ENCODE measurements at regions not wholly inside any gene's neighbourhood (a gene's known extent, or its start where the extent isn't known, plus 50 kb on each side); places are given as distances from the start of the nearest gene placed in this dataset.
"Not testable (repeated sequence)": the region's sequence is repeated elsewhere in the genome, so short reads cannot be mapped to it uniquely, and the experiment has no call there.

- Histone ChIP-seq H3K4me3 (ENCODE audit: control insufficient read depth in 1 of 7, extremely low read depth in 1 of 7, insufficient read depth in 4 of 7, low read depth in 2 of 7, low read length in 6 of 7) (no peak overlapping the region), H3K9me3 (ENCODE audit: control extremely low read depth in 1 of 5, control insufficient read depth in 4 of 5, insufficient read depth in 2 of 5, low read depth in 1 of 5, low read length in 4 of 5) (peaks cover 0 to 3% (median 0%) of the 10 kb centered on the region in 5 experiments), H3K27me3 (replicated peaks in 2 of 5; ENCODE audit: control insufficient read depth in 4 of 5, insufficient read depth in 5 of 5, low read length in 4 of 5) (peaks cover 0 to 2% (median 0%) of the 10 kb centered on the region in 5 experiments), H3K36me3 (ENCODE audit: control insufficient read depth in 4 of 4, insufficient read depth in 4 of 4, low read length in 3 of 4) (no peaks in the 10 kb centered on the region), H3K27ac (ENCODE audit: insufficient read depth in 1 of 2, low read depth in 1 of 2, low read length in 2 of 2, poor library complexity in 1 of 2, severe bottlenecking in 2 of 2) (no peak overlapping the region), H3K4me1 (ENCODE audit: control extremely low read depth in 1 of 4, control insufficient read depth in 4 of 4, insufficient read depth in 4 of 4, low read length in 3 of 4) (no peaks in the 10 kb centered on the region)
- CTCF ChIA-PET: no interaction called here
- no CpG with 5 or more reads among the region's 2 CpGs for WGBS (ENCODE audit: insufficient coverage)
- POLR2A ChIA-PET: no interaction called here
- no peak for DNase-seq
These were observed 181.2 kb upstream of the TTC14 start for GRCh38 chr3:180420804-180421203.

GRCh38 chr3:180421221-180421620 is 180.7 kb upstream of the TTC14 start:
- H3K4me3 ChIP-seq (ENCODE audit: control insufficient read depth in 1 of 7, extremely low read depth in 1 of 7, insufficient read depth in 4 of 7, low read depth in 2 of 7, low read length in 6 of 7): no peak overlapping the region
- CTCF ChIA-PET: no interaction called here
- H3K27me3 ChIP-seq (replicated peaks in 2 of 5; ENCODE audit: control insufficient read depth in 4 of 5, insufficient read depth in 5 of 5, low read length in 4 of 5): peaks cover 0 to 2% (median 0%) of the 10 kb centered on the region in 5 experiments
- no peak for DNase-seq
- 44% methylated on average over 1 of the region's 2 CpGs for WGBS (ENCODE audit: insufficient coverage)
- no peaks in the 10 kb centered on the region for H3K4me1 ChIP-seq (ENCODE audit: control extremely low read depth in 1 of 4, control insufficient read depth in 4 of 4, insufficient read depth in 4 of 4, low read length in 3 of 4)
- H3K36me3 ChIP-seq (ENCODE audit: control insufficient read depth in 4 of 4, insufficient read depth in 4 of 4, low read length in 3 of 4): no peaks in the 10 kb centered on the region
- peaks cover 0 to 3% (median 0%) of the 10 kb centered on the region in 5 experiments for H3K9me3 ChIP-seq (ENCODE audit: control extremely low read depth in 1 of 5, control insufficient read depth in 4 of 5, insufficient read depth in 2 of 5, low read depth in 1 of 5, low read length in 4 of 5)
- POLR2A ChIA-PET: no interaction called here
- H3K27ac ChIP-seq (ENCODE audit: insufficient read depth in 1 of 2, low read depth in 1 of 2, low read length in 2 of 2, poor library complexity in 1 of 2, severe bottlenecking in 2 of 2): no peak overlapping the region

GRCh38 chr3:180421721-180422120 is 180.2 kb upstream of the TTC14 start:
- no peak overlapping the region for H3K4me3 ChIP-seq (ENCODE audit: control insufficient read depth in 1 of 7, extremely low read depth in 1 of 7, insufficient read depth in 4 of 7, low read depth in 2 of 7, low read length in 6 of 7)
- WGBS (ENCODE audit: insufficient coverage): 100% methylated on average over 1 of the region's 1 CpG
- H3K36me3 ChIP-seq (ENCODE audit: control insufficient read depth in 4 of 4, insufficient read depth in 4 of 4, low read length in 3 of 4): no peaks in the 10 kb centered on the region
- no peaks in the 10 kb centered on the region for H3K4me1 ChIP-seq (ENCODE audit: control extremely low read depth in 1 of 4, control insufficient read depth in 4 of 4, insufficient read depth in 4 of 4, low read length in 3 of 4)
- no peak for DNase-seq
- H3K9me3 ChIP-seq (ENCODE audit: control extremely low read depth in 1 of 5, control insufficient read depth in 4 of 5, insufficient read depth in 2 of 5, low read depth in 1 of 5, low read length in 4 of 5): peaks cover 0 to 3% (median 0%) of the 10 kb centered on the region in 5 experiments
- no peak overlapping the region for H3K27ac ChIP-seq (ENCODE audit: insufficient read depth in 1 of 2, low read depth in 1 of 2, low read length in 2 of 2, poor library complexity in 1 of 2, severe bottlenecking in 2 of 2)
- CTCF ChIA-PET: no interaction called here
- H3K27me3 ChIP-seq (replicated peaks in 2 of 5; ENCODE audit: control insufficient read depth in 4 of 5, insufficient read depth in 5 of 5, low read length in 4 of 5): peaks cover 0 to 2% (median 0%) of the 10 kb centered on the region in 5 experiments
- POLR2A ChIA-PET: no interaction called here

GRCh38 chr3:180424305-180424704 is 177.7 kb upstream of the TTC14 start:
- WGBS (ENCODE audit: insufficient coverage): no CpG with 5 or more reads among the region's 4 CpGs
- DNase-seq; H3K27ac ChIP-seq (ENCODE audit: insufficient read depth in 1 of 2, low read depth in 1 of 2, low read length in 2 of 2, poor library complexity in 1 of 2, severe bottlenecking in 2 of 2); H3K4me3 ChIP-seq (ENCODE audit: control insufficient read depth in 1 of 7, extremely low read depth in 1 of 7, insufficient read depth in 4 of 7, low read depth in 2 of 7, low read length in 6 of 7); CTCF ChIA-PET; H3K4me1 ChIP-seq (ENCODE audit: control extremely low read depth in 1 of 4, control insufficient read depth in 4 of 4, insufficient read depth in 4 of 4, low read length in 3 of 4); H3K9me3 ChIP-seq (ENCODE audit: control extremely low read depth in 1 of 5, control insufficient read depth in 4 of 5, insufficient read depth in 2 of 5, low read depth in 1 of 5, low read length in 4 of 5); POLR2A ChIA-PET; H3K27me3 ChIP-seq (replicated peaks in 2 of 5; ENCODE audit: control insufficient read depth in 4 of 5, insufficient read depth in 5 of 5, low read length in 4 of 5); H3K36me3 ChIP-seq (ENCODE audit: control insufficient read depth in 4 of 4, insufficient read depth in 4 of 4, low read length in 3 of 4): not testable (repeated sequence)

- Histone ChIP-seq H3K9me3 (ENCODE audit: control extremely low read depth in 1 of 5, control insufficient read depth in 4 of 5, insufficient read depth in 2 of 5, low read depth in 1 of 5, low read length in 4 of 5) (peaks cover 0 to 3% (median 0%) of the 10 kb centered on the region in 5 experiments), H3K4me3 (ENCODE audit: control insufficient read depth in 1 of 7, extremely low read depth in 1 of 7, insufficient read depth in 4 of 7, low read depth in 2 of 7, low read length in 6 of 7) (no peak overlapping the region), H3K27ac (ENCODE audit: insufficient read depth in 1 of 2, low read depth in 1 of 2, low read length in 2 of 2, poor library complexity in 1 of 2, severe bottlenecking in 2 of 2) (no peak overlapping the region), H3K27me3 (replicated peaks in 2 of 5; ENCODE audit: control insufficient read depth in 4 of 5, insufficient read depth in 5 of 5, low read length in 4 of 5) (no peaks in the 10 kb centered on the region), H3K36me3 (ENCODE audit: control insufficient read depth in 4 of 4, insufficient read depth in 4 of 4, low read length in 3 of 4) (no peaks in the 10 kb centered on the region), H3K4me1 (ENCODE audit: control extremely low read depth in 1 of 4, control insufficient read depth in 4 of 4, insufficient read depth in 4 of 4, low read length in 3 of 4) (no peaks in the 10 kb centered on the region)
- POLR2A ChIA-PET: no interaction called here
- CTCF ChIA-PET: no interaction called here
- no peak for DNase-seq
- no CpG with 5 or more reads among the region's 2 CpGs for WGBS (ENCODE audit: insufficient coverage)
These were observed 171.1 kb upstream of the TTC14 start for GRCh38 chr3:180430896-180431295.

- POLR2A ChIA-PET: no interaction called here
- H3K36me3 ChIP-seq (ENCODE audit: control insufficient read depth in 4 of 4, insufficient read depth in 4 of 4, low read length in 3 of 4): no peaks in the 10 kb centered on the region
- no peak overlapping the region for H3K27ac ChIP-seq (ENCODE audit: insufficient read depth in 1 of 2, low read depth in 1 of 2, low read length in 2 of 2, poor library complexity in 1 of 2, severe bottlenecking in 2 of 2)
- no peaks in the 10 kb centered on the region for H3K27me3 ChIP-seq (replicated peaks in 2 of 5; ENCODE audit: control insufficient read depth in 4 of 5, insufficient read depth in 5 of 5, low read length in 4 of 5)
- H3K4me3 ChIP-seq (ENCODE audit: control insufficient read depth in 1 of 7, extremely low read depth in 1 of 7, insufficient read depth in 4 of 7, low read depth in 2 of 7, low read length in 6 of 7): no peak overlapping the region
- WGBS (ENCODE audit: insufficient coverage): no CpG with 5 or more reads among the region's 1 CpG
- CTCF ChIA-PET: no interaction called here
- no peaks in the 10 kb centered on the region for H3K4me1 ChIP-seq (ENCODE audit: control extremely low read depth in 1 of 4, control insufficient read depth in 4 of 4, insufficient read depth in 4 of 4, low read length in 3 of 4)
- peaks cover 0 to 3% (median 0%) of the 10 kb centered on the region in 5 experiments for H3K9me3 ChIP-seq (ENCODE audit: control extremely low read depth in 1 of 5, control insufficient read depth in 4 of 5, insufficient read depth in 2 of 5, low read depth in 1 of 5, low read length in 4 of 5)
- DNase-seq: no peak
These were observed 168.8 kb upstream of the TTC14 start for GRCh38 chr3:180433152-180433551.

GRCh38 chr3:180447136-180447535 is 154.8 kb upstream of the TTC14 start:
- Histone ChIP-seq H3K27ac (ENCODE audit: insufficient read depth in 1 of 2, low read depth in 1 of 2, low read length in 2 of 2, poor library complexity in 1 of 2, severe bottlenecking in 2 of 2) (no peak overlapping the region), H3K4me3 (ENCODE audit: control insufficient read depth in 1 of 7, extremely low read depth in 1 of 7, insufficient read depth in 4 of 7, low read depth in 2 of 7, low read length in 6 of 7) (no peak overlapping the region), H3K9me3 (ENCODE audit: control extremely low read depth in 1 of 5, control insufficient read depth in 4 of 5, insufficient read depth in 2 of 5, low read depth in 1 of 5, low read length in 4 of 5) (peaks cover 0 to 3% (median 0%) of the 10 kb centered on the region in 5 experiments), H3K36me3 (ENCODE audit: control insufficient read depth in 4 of 4, insufficient read depth in 4 of 4, low read length in 3 of 4) (no peaks in the 10 kb centered on the region), H3K4me1 (ENCODE audit: control extremely low read depth in 1 of 4, control insufficient read depth in 4 of 4, insufficient read depth in 4 of 4, low read length in 3 of 4) (no peaks in the 10 kb centered on the region), H3K27me3 (replicated peaks in 2 of 5; ENCODE audit: control insufficient read depth in 4 of 5, insufficient read depth in 5 of 5, low read length in 4 of 5) (no peaks in the 10 kb centered on the region)
- POLR2A ChIA-PET: no interaction called here
- no peak for DNase-seq
- CTCF ChIA-PET: no interaction called here
- WGBS (ENCODE audit: insufficient coverage): 70% methylated on average over 2 of the region's 3 CpGs
